HG03159 (cell line): ENCODE measurements at regions not wholly inside any gene's neighbourhood (a gene's known extent, or its start where the extent isn't known, plus 50 kb on each side); places are given as distances from the start of the nearest gene placed in this dataset.
"Not testable (repeated sequence)": the region's sequence is repeated elsewhere in the genome, so short reads cannot be mapped to it uniquely, and the experiment has no call there.

Source experiments
- ATAC-seq: cut with Tn5 transposase; IDR thresholded peaks from one replicate; pipeline ENCODE4 v1.9.1; 2021; ENCODE audit warnings: mild to moderate bottlenecking, moderate library complexity; ENCODE audit not compliant: unreplicated experiment

GRCh38 chr3:22373182-22373581, 622.2 kb upstream of the ZNF385D start:
- ATAC-seq, result no peak

- no peak for ATAC-seq
These were observed 622.8 kb upstream of the ZNF385D start for GRCh38 chr3:22373827-22374226.

- no peak for ATAC-seq
These were observed 626.4 kb upstream of the ZNF385D start for GRCh38 chr3:22377421-22377820.

- ATAC-seq, result no peak
These were observed 627.9 kb upstream of the ZNF385D start for GRCh38 chr3:22378869-22379268.

- no peak for ATAC-seq
These were observed 629.2 kb upstream of the ZNF385D start for GRCh38 chr3:22380253-22380652.

- ATAC-seq, result not testable (repeated sequence)
These were observed 630.6 kb upstream of the ZNF385D start for GRCh38 chr3:22381564-22381963.

GRCh38 chr3:22383285-22383684, 632.3 kb upstream of the ZNF385D start:
- no peak for ATAC-seq

GRCh38 chr3:22386107-22386506, 635.1 kb upstream of the ZNF385D start:
- ATAC-seq, result no peak

GRCh38 chr3:22392286-22392685, 641.3 kb upstream of the ZNF385D start:
- ATAC-seq, result no peak

GRCh38 chr3:22392859-22393258, 641.8 kb upstream of the ZNF385D start:
- ATAC-seq, result no peak

GRCh38 chr3:22399566-22399965, 648.6 kb upstream of the ZNF385D start:
- ATAC-seq, result no peak

- no peak for ATAC-seq
These were observed 650.5 kb upstream of the ZNF385D start for GRCh38 chr3:22401499-22401898.

- ATAC-seq, result no peak
These were observed 663.2 kb upstream of the ZNF385D start for GRCh38 chr3:22414239-22414638.

- not testable (repeated sequence) for ATAC-seq
These were observed 665.9 kb upstream of the ZNF385D start for GRCh38 chr3:22416838-22417446.

GRCh38 chr3:22419261-22419660, 668.3 kb upstream of the ZNF385D start:
- no peak for ATAC-seq

- no peak for ATAC-seq
These were observed 670.6 kb upstream of the ZNF385D start for GRCh38 chr3:22421589-22421988.

GRCh38 chr3:22431334-22431733, 680.3 kb upstream of the ZNF385D start:
- ATAC-seq, result no peak

- ATAC-seq, result no peak
These were observed 688.6 kb upstream of the ZNF385D start for GRCh38 chr3:22439626-22440025.

- ATAC-seq, result no peak
These were observed 690.7 kb upstream of the ZNF385D start for GRCh38 chr3:22441711-22442110.

GRCh38 chr3:22443571-22444233, 692.7 kb upstream of the ZNF385D start:
- no peak for ATAC-seq

GRCh38 chr3:22445336-22445735, 694.3 kb upstream of the ZNF385D start:
- not testable (repeated sequence) for ATAC-seq

GRCh38 chr3:22450786-22451400, 699.9 kb upstream of the ZNF385D start:
- ATAC-seq, result no peak
